GM19025 (cell line): ENCODE measurements at regions not wholly inside any gene's neighbourhood (a gene's known extent, or its start where the extent isn't known, plus 50 kb on each side); places are given as distances from the start of the nearest gene placed in this dataset.

Experiments
- ATAC-seq: cut with Tn5 transposase; IDR thresholded peaks from one replicate; pipeline ENCODE4 v1.9.1; 2021; ENCODE audit warnings: mild to moderate bottlenecking, low read depth, moderate library complexity; ENCODE audit not compliant: unreplicated experiment

GRCh38 chr2:16170675-16171424 is 230.5 kb downstream of the MYCN start:
- no peak for ATAC-seq

GRCh38 chr2:16169381-16169960 is 229.1 kb downstream of the MYCN start:
- no peak for ATAC-seq

GRCh38 chr2:16168506-16169264 is 228.3 kb downstream of the MYCN start:
- ATAC-seq = no peak

- ATAC-seq = no peak
Measured at GRCh38 chr2:16167870-16168426, 227.6 kb downstream of the MYCN start.

GRCh38 chr2:16167451-16167861 is 227.1 kb downstream of the MYCN start:
- no peak for ATAC-seq

GRCh38 chr2:16166327-16166981 is 226.1 kb downstream of the MYCN start:
- ATAC-seq = no peak

- ATAC-seq = no peak
Measured at GRCh38 chr2:16165518-16166326, 225.4 kb downstream of the MYCN start.

GRCh38 chr2:16162491-16163040 is 222.2 kb downstream of the MYCN start:
- no peak for ATAC-seq

GRCh38 chr2:16161768-16162490 is 221.6 kb downstream of the MYCN start:
- ATAC-seq = no peak

- ATAC-seq = no peak
Measured at GRCh38 chr2:16161085-16161565, 220.8 kb downstream of the MYCN start.

GRCh38 chr2:16160281-16161084 is 220.1 kb downstream of the MYCN start:
- ATAC-seq = no peak

GRCh38 chr2:16156411-16156810 is 216.1 kb downstream of the MYCN start:
- ATAC-seq = no peak

- ATAC-seq = no peak
Measured at GRCh38 chr2:16155766-16156165, 215.4 kb downstream of the MYCN start.

- ATAC-seq = no peak
Measured at GRCh38 chr2:16155366-16155765, 215.0 kb downstream of the MYCN start.

GRCh38 chr2:16154501-16155280 is 214.3 kb downstream of the MYCN start:
- ATAC-seq = no peak

- no peak for ATAC-seq
Measured at GRCh38 chr2:16154061-16154460, 213.7 kb downstream of the MYCN start.

GRCh38 chr2:16153754-16154035 is 213.3 kb downstream of the MYCN start:
- no peak for ATAC-seq
